Transverse colon (tissue), 4 donors: ENCODE measurements at regions not wholly inside any gene's neighbourhood (a gene's known extent, or its start where the extent isn't known, plus 50 kb on each side); places are given as distances from the start of the nearest gene placed in this dataset.
"Not testable (repeated sequence)": the region's sequence is repeated elsewhere in the genome, so short reads cannot be mapped to it uniquely, and the experiment has no call there.

ENCODE experiments used
- DNase-seq: peaks from one replicate; pipeline ENCODE4 v3.0.0-alpha.2; 2019
- H3K27ac ChIP-seq, 4 donors: fragments of 200-600 bp; sonication (generic); 2 replicates each; pipeline ENCODE4 v1.5.1; 2016 to 2018; ENCODE audit warnings: inconsistent platforms in 4 of 4
- H3K27me3 ChIP-seq: fragments of 200-600 bp; sonication (generic); 2 replicates; pipeline ENCODE4 v1.5.1; 2017; ENCODE audit warnings: inconsistent platforms
- H3K36me3 ChIP-seq, 4 donors: fragments of 200-600 bp; sonication (generic); 2 replicates each; pipeline ENCODE4 v1.5.1; 2017 to 2019; ENCODE audit warnings: inconsistent platforms in 4 of 4
- H3K4me1 ChIP-seq, 4 donors: fragments of 200-600 bp; sonication (generic); 2 replicates each; pipeline ENCODE4 v1.5.1; 2017 to 2020; ENCODE audit warnings: inconsistent platforms in 4 of 4
- H3K4me3 ChIP-seq, 4 donors: fragments of 200-600 bp; sonication (generic); 1 replicate in 1 of 4; 2 replicates in 3 of 4; pipeline versions ENCODE4 v1.5.1 to v1.6.1; 2017 to 2019; ENCODE audit warnings: inconsistent platforms in 4 of 4
- H3K9me3 ChIP-seq, 2 donors: fragments of 200-600 bp; sonication (generic); 2 replicates each; pipeline ENCODE4 v1.5.1; 2017 to 2019; ENCODE audit warnings: inconsistent platforms in 2 of 2
- CTCF ChIP-seq, 5 experiments: fragments of 200-600 bp in 3 of 5; fragments of 450-650 bp in 2 of 5; sonication (generic) in 3 of 5; IDR thresholded peaks; 1 replicate in 2 of 5; 2 replicates in 3 of 5; pipeline ENCODE4 v1.5.1; 2016 to 2017; ENCODE audit warnings: antibody characterized with exemption in 5 of 5, inconsistent platforms in 3 of 5, mild to moderate bottlenecking in 2 of 5, moderate library complexity in 1 of 5
- EP300 ChIP-seq: sonication (generic); formaldehyde crosslinking; IDR thresholded peaks from one replicate; pipeline ENCODE4 v1.6.1; 2017; ENCODE audit warnings: antibody characterized with exemption, low read depth
- POLR2A ChIP-seq: fragments of 450-650 bp; IDR thresholded peaks from one replicate; pipeline ENCODE4 v1.6.1; 2016; ENCODE audit warnings: antibody characterized with exemption, mild to moderate bottlenecking, moderate library complexity
- POLR2AphosphoS5 ChIP-seq, 3 donors: sonication (generic); formaldehyde crosslinking; IDR thresholded peaks; one replicate each; pipeline ENCODE4 v1.6.1; 2016; ENCODE audit warnings: antibody characterized with exemption in 3 of 3
- WGBS, 2 donors: methylation state at CpG; one replicate each; pipeline ENCODE4 v1.1.5; 2018; ENCODE audit warnings: low coverage in 1 of 2; 5-methylcytosine and 5-hydroxymethylcytosine counted together
- in situ Hi-C, 4 donors: fragments of 200-750 bp; cut with MboI; loops; one replicate each; pipeline versions ENCODE4 v1.15.0 to v1.15.1; 2017; ENCODE audit warnings: low sequenced_read_pairs in 3 of 4, low pct_ligation_motif_present in 1 of 4, low pct_unique_long_range_greater_than_20kb in 1 of 4
- intact Hi-C: fragments of 100-400 bp; cut with DNase I; formaldehyde crosslinking; loops from one replicate; pipeline ENCODE4 v1.15.1; 2023; ENCODE audit warnings: low total_unique reads

GRCh38 chr12:5272018-5272785, 159.7 kb upstream of the NTF3 start:
- peaks cover 0 to 7% (median 0%) of the 10 kb centered on the region in 4 donors for H3K4me1 ChIP-seq
- H3K27me3 ChIP-seq, result no peaks in the 10 kb centered on the region
- intact Hi-C loops (no loop called here), in situ Hi-C loops (no loop called here)
- no peak overlapping the region for H3K4me3 ChIP-seq
- no peaks in the 10 kb centered on the region for H3K36me3 ChIP-seq
- WGBS, 2 donors, result 74 to 83% methylated on average over 5 to 6 of the region's 6 CpGs
- no peak for DNase-seq
- H3K9me3 ChIP-seq, result no peaks in the 10 kb centered on the region
- H3K27ac ChIP-seq, result no peak overlapping the region
- TF ChIP-seq EP300, result no peak
- TF ChIP-seq CTCF (IDR thresholded peaks at IDR 0.05), result no peak
- TF ChIP-seq POLR2A, result no peak
- TF ChIP-seq POLR2AphosphoS5 (IDR thresholded peaks at IDR 0.05), result no peak

GRCh38 chr12:5273709-5274108, 158.2 kb upstream of the NTF3 start:
- WGBS, 2 donors, result 58% methylated on average over 8 of the region's 8 CpGs; no CpG with 5 or more reads in 1 of the 2 donors
- Histone ChIP-seq H3K9me3 (no peaks in the 10 kb centered on the region), H3K27ac (no peak overlapping the region), H3K4me1 (peaks cover 0 to 7% (median 0%) of the 10 kb centered on the region in 4 donors), H3K36me3 (no peaks in the 10 kb centered on the region), H3K27me3 (no peaks in the 10 kb centered on the region), H3K4me3 (no peak overlapping the region)
- in situ Hi-C loops (no loop called here), intact Hi-C loops (no loop called here)
- DNase-seq, result no peak
- TF ChIP-seq CTCF (IDR thresholded peaks at IDR 0.05) (no peak), EP300 (no peak), POLR2A (no peak), POLR2AphosphoS5 (IDR thresholded peaks at IDR 0.05) (no peak)

- 84% methylated on average over 4 of the region's 4 CpGs; no CpG with 5 or more reads in 1 of the 2 donors for WGBS, 2 donors
- Histone ChIP-seq H3K4me3 (no peak overlapping the region), H3K36me3 (no peaks in the 10 kb centered on the region), H3K9me3 (no peaks in the 10 kb centered on the region), H3K4me1 (peaks cover 0 to 7% (median 0%) of the 10 kb centered on the region in 4 donors), H3K27ac (no peak overlapping the region), H3K27me3 (no peaks in the 10 kb centered on the region)
- no peak for TF ChIP-seq POLR2A
- no peak for TF ChIP-seq CTCF (IDR thresholded peaks at IDR 0.05)
- no peak for TF ChIP-seq POLR2AphosphoS5 (IDR thresholded peaks at IDR 0.05)
- TF ChIP-seq EP300, result no peak
- DNase-seq, result no peak
- intact Hi-C loops (no loop called here), in situ Hi-C loops (no loop called here)
Measured at GRCh38 chr12:5276327-5276880, 155.5 kb upstream of the NTF3 start.

- Histone ChIP-seq H3K27ac (no peak overlapping the region), H3K36me3 (no peaks in the 10 kb centered on the region), H3K27me3 (no peaks in the 10 kb centered on the region), H3K4me3 (no peak overlapping the region), H3K9me3 (no peaks in the 10 kb centered on the region), H3K4me1 (no peaks in the 10 kb centered on the region)
- DNase-seq, result no peak
- WGBS, 2 donors, result 89% methylated on average over 5 of the region's 5 CpGs; no CpG with 5 or more reads in 1 of the 2 donors
- TF ChIP-seq EP300 (no peak), CTCF (IDR thresholded peaks at IDR 0.05) (no peak), POLR2A (no peak), POLR2AphosphoS5 (IDR thresholded peaks at IDR 0.05) (no peak)
- intact Hi-C loops, result no loop called here
- in situ Hi-C loops, result no loop called here
Measured at GRCh38 chr12:5280086-5280485, 151.8 kb upstream of the NTF3 start.

- H3K27ac ChIP-seq, H3K4me1 ChIP-seq, in situ Hi-C loops, H3K27me3 ChIP-seq, H3K36me3 ChIP-seq, H3K9me3 ChIP-seq, intact Hi-C loops, DNase-seq, H3K4me3 ChIP-seq: not testable (repeated sequence)
- WGBS, 2 donors, result 81 to 93% methylated on average over 3 to 21 of the region's 21 CpGs
Measured at GRCh38 chr12:5290368-5290767, 141.5 kb upstream of the NTF3 start.
